ENCODE measurements at regions not wholly inside any gene's neighbourhood (a gene's known extent, or its start where the extent isn't known, plus 50 kb on each side); places are given as distances from the start of the nearest gene placed in this dataset.
A peak's percentile ranks its signal among the peaks of the same experiment; 100 is the strongest.

DNA sequence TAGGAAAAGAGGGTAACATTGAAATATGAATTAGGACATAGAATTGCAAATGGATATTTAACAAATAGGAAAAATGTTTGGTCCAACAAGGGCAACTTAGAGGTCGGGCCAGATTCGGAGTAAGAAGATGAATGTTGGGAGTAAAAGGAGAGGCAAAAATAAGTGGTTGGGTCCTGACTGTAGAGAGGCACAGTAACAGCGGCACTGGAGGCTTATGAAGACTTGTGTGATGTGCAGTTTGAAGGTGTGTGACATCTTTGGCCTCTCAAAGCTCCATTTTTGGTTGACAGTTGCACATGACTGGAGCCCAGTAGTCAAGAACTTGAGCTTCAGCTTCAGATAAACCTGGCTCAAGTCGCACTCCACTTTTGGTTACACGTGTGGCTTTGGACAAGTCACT is 109.9 kb upstream of the PAXBP1 start:
- DNase-seq (ENCODE audit: extremely low read depth, low read depth) = no peak

DNA sequence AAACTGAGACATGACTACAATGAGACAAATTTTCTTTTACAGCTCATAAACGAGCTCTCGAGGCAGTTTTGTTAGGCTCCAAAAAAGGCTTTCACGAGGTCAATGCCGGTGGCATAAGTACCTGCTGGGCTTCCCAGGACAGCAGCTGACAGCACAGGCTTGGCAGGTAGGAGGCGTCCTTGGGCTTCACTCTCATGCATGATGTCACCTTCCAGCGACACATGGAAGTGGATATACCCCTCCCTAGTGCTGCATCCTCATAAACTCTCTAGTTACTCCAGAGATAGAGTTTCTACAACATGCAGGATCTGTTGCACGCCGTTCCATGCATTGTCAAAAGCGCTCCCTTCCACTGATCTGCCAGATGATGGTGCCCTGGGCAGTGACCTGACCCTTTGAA is 112.5 kb upstream of the PAXBP1 start:
- DNase-seq (ENCODE audit: extremely low read depth, low read depth) = no peak

- no peak for DNase-seq (ENCODE audit: extremely low read depth, low read depth)
Measured at GRCh38 chr21:32886339-32886738, 114.8 kb upstream of the PAXBP1 start.

DNA sequence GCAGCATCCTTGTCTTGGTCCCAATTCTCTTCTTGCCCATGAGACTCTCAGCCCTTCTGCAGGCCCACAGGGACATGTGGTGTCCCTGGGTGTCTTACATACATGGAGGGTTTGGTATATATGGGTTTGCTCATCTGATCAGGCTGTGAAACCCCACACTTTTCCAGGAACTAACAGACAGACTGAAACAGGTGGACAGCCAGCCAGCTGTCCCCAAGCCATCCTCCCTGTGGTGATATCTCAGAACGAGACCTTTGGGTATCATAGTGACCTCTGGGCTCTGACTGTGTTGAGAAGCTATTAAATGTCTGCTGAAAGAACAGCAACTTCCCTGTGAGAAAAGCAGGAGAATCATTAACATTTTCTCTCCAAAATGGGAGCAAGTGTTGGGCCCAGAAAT is 115.5 kb upstream of the PAXBP1 start:
- no peak for DNase-seq (ENCODE audit: extremely low read depth, low read depth)

GRCh38 chr21:32888971-32889370 is 117.4 kb upstream of the PAXBP1 start:
- no peak for DNase-seq (ENCODE audit: extremely low read depth, low read depth)

- no peak for DNase-seq (ENCODE audit: extremely low read depth, low read depth)
Measured at GRCh38 chr21:32889596-32889995, 118.0 kb upstream of the PAXBP1 start.

DNA sequence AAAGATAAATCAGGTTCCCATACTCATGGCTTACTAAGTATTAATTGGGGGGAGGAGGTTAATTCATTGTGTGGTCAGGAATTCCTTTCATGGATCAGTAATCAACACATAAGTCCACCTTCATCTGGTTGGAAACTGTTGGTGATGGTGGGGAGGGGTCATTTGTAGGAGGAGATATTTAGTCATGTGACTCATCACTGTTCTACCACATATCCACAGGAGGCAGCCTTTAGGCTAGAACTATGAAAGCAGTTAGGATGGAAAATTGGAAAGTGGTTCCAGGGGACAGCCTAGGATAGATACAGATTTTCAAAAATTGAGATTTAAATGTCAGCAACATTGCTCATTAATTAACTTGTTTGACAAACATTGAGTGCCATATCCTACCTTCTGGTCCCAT is 122.8 kb upstream of the PAXBP1 start:
- no peak for DNase-seq (ENCODE audit: extremely low read depth, low read depth)

- DNase-seq (ENCODE audit: extremely low read depth, low read depth) = no peak
Measured at GRCh38 chr21:32900814-32901213, 124.9 kb upstream of the OLIG2 start.

DNA sequence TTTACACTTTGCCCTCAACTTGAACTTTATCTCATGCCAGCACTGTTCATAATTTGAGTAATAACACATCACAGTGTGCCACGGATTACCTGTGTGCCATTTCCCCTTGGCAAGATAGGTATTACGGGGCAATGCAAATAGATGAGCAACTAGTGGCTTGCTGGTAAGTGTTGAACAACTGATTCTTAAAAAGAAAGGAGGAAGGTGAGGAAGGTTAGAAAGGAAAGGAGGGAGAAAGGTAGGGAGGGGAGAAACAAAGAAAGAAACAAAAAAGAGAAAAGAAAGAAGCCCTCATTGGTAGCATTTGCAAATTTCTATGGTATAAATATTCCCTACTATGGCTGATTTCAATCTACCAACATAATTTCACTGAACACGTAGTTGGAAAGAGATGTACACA is 118.2 kb upstream of the OLIG2 start:
- no peak for DNase-seq (ENCODE audit: extremely low read depth, low read depth)

- DNase-seq (ENCODE audit: extremely low read depth, low read depth) = no peak
Measured at GRCh38 chr21:32908534-32908933, 117.2 kb upstream of the OLIG2 start.

GRCh38 chr21:32909393-32909792 is 116.3 kb upstream of the OLIG2 start:
- no peak for DNase-seq (ENCODE audit: extremely low read depth, low read depth)

DNA sequence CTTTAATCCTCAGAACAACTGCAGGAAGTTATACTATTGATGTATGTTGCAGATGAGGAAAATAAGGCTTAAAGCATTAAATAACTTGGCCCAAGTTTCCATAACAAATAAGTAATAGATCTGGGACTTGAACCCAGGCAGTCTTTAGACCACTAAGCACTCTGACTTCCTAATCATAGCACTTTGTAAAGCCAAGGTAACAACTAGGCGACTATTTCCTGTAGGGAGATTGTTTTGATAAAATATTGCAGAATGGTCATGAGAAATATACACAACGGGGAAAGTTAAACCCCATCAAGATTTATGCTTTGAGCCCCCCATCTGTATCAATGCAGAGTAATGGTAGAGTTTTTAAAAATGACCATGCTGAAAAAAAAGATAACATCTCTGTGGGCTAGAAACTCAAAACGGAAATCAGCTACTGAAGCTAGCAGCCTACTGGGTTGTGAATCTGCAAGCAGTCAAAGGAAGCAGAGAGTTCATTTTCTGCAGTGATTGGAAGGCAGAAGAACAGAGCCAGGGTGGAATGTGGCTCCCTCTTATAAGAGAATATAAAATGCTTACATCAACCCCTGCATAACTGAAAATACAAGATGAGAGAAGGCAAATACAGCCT is 111.2 kb upstream of the OLIG2 start:
- DNase-seq (ENCODE audit: extremely low read depth, low read depth) = no peak

DNA sequence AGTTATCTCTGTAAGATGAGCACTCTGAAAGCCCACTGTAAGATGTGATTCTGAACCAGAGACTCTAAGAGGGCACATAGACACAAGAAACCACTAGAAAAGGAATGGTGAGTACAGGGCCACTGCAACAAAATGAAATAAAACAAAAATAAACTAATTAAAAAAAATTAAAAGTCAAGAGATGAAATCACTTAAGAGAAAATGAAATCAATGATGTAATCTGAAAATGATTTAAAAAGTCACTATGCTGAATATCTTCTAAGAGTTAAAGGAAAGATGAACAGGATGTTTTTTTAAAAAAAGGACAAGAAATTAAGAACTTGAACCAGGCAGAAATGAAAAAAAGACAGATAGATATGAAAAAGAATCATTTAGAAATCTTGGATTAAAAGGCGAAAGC is 110.6 kb upstream of the OLIG2 start:
- DNase-seq (ENCODE audit: extremely low read depth, low read depth) = no peak

- no peak for DNase-seq (ENCODE audit: extremely low read depth, low read depth)
Measured at GRCh38 chr21:32916088-32916487, 109.6 kb upstream of the OLIG2 start.

GRCh38 chr21:32916522-32917099 is 109.1 kb upstream of the OLIG2 start:
- peak; percentile 8 for DNase-seq (ENCODE audit: extremely low read depth, low read depth)

GRCh38 chr21:32917362-32918135 is 108.2 kb upstream of the OLIG2 start:
- no peak for DNase-seq (ENCODE audit: extremely low read depth, low read depth)

GRCh38 chr21:32918478-32919120 is 107.1 kb upstream of the OLIG2 start:
- no peak for DNase-seq (ENCODE audit: extremely low read depth, low read depth)

DNA sequence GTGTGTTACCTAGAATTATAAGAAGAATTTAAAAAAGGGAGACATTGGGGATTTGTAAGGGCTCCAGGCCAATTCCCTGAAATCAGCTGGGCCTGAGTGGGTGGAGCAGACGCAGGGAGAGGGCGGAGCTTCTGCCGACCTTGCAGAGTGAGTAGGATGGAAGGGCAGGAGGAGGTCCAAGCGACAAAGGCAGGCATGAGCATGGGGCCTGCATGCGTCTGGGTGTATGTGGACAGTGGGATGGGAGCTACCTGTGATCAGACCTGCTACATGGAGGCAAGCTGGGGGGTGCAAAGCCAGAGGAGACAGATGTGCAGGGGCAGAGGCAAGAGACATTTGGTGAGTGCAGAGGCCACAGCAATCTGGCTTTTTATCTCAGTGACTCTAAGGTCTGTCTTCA is 105.3 kb upstream of the OLIG2 start:
- DNase-seq (ENCODE audit: extremely low read depth, low read depth) = no peak

- DNase-seq (ENCODE audit: extremely low read depth, low read depth) = no peak
Measured at GRCh38 chr21:32921632-32922230, 104.0 kb upstream of the OLIG2 start.

DNA sequence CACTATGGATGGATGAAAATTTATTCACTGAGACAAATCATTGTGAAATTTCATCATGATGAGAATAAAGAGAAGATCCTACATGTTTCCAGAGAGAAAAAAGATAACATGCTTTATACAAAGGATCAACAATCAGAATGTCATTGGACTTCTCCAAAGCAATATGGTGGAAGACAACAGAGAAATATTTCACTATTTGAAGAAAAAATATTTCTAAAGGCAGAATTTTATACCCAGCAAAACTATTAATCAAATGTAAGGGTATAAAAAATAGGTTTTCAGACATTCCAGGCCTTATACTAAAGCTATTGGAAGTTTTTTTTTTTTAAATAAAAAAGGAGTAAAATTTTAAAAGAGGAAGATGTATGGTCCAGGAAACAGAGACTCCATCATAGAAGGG is 100.6 kb upstream of the OLIG2 start:
- no peak for DNase-seq (ENCODE audit: extremely low read depth, low read depth)

- DNase-seq (ENCODE audit: extremely low read depth, low read depth) = no peak
Measured at GRCh38 chr21:32929633-32930038, 96.1 kb upstream of the OLIG2 start.

All from NCI-H460 (cell line).